Epithelial cell of proximal tubule (primary cell): ENCODE measurements at regions not wholly inside any gene's neighbourhood (a gene's known extent, or its start where the extent isn't known, plus 50 kb on each side); places are given as distances from the start of the nearest gene placed in this dataset.

ENCODE experiments used
- DNase-seq: peaks from one replicate; pipeline ENCODE4 v3.0.0-alpha.2; 2011; ENCODE audit warnings: low read depth
- H3K4me3 ChIP-seq: 2 replicates; pipeline ENCODE4 v1.5.1; 2011; ENCODE audit warnings: low read depth, mild to moderate bottlenecking, low read length
- TF ChIP-seq, protein P1 (sequence below): conservative IDR thresholded peaks from 2 replicates; pipeline ENCODE4 v1.5.1; 2012; ENCODE audit warnings: low read depth, mild to moderate bottlenecking, low read length

DNA sequence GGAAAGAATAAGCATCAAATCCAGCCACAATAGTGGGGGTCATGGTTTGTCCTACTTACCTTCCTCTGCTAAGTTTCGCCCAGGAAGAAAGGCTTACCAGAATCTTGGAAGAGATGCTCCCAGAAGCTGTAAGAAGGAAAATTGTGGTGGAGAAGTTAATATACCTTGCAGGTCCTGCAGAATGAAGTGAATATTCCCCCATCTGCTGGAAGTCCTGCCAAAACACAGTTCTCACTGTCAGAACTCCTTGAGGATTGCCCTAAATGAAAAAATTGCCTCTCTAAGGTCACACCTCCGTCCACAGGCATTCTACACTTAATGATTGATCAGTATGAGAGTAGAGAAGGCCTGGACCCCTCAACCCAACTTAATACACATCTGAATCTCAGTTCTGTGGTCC lies 78.4 kb upstream of the RGS21 start:
- TF ChIP-seq, protein P1, sequence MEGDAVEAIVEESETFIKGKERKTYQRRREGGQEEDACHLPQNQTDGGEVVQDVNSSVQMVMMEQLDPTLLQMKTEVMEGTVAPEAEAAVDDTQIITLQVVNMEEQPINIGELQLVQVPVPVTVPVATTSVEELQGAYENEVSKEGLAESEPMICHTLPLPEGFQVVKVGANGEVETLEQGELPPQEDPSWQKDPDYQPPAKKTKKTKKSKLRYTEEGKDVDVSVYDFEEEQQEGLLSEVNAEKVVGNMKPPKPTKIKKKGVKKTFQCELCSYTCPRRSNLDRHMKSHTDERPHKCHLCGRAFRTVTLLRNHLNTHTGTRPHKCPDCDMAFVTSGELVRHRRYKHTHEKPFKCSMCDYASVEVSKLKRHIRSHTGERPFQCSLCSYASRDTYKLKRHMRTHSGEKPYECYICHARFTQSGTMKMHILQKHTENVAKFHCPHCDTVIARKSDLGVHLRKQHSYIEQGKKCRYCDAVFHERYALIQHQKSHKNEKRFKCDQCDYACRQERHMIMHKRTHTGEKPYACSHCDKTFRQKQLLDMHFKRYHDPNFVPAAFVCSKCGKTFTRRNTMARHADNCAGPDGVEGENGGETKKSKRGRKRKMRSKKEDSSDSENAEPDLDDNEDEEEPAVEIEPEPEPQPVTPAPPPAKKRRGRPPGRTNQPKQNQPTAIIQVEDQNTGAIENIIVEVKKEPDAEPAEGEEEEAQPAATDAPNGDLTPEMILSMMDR = no peak

DNA sequence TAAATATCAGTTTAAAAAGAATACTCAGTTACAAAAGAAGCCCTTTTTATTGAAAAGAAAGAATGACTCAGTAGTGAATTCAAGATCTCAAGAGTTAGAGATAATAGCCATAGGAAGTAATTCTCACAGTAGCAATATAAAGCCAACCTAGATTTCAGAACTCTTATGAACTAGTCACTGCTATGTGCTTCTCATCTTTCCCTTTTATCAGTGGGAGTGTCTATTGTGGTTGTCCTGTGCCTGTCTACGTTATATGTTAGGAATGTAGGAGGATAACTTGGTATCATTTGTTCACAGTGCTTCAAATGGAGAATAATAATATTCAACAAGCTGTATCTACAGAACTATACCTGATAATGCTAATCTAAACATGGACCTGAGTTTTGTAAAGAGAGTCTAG lies 73.1 kb upstream of the RGS21 start:
- TF ChIP-seq, protein P1 = no peak
- DNase-seq = no peak
- H3K4me3 ChIP-seq = no peak overlapping the region

More for the DNA sequence above, 78.4 kb upstream of the RGS21 start:
- no peak for DNase-seq
- no peak overlapping the region for H3K4me3 ChIP-seq

DNA sequence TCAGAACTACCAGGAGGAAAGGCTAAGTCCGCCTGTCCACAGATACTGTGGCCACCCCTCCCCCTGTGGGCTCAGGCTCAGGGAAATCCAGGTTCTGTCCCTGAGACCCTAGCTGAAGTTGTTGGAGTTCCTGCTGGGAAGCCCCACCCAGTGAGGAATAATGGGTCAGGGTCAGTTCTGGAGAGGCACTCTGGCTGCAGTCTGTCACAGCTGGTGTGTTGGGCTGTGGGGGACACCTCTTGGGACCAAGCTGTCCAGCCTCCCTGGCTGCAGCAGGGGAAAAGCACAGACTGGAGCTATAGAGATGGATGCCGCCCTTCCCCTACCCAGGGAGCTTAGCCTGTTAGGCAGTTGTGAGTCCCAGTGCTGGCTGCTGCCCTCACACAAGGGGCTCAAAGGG lies 65.1 kb upstream of the RGS21 start:
- no peak for DNase-seq
- H3K4me3 ChIP-seq = no peak overlapping the region
- TF ChIP-seq, protein P1 = no peak

DNA sequence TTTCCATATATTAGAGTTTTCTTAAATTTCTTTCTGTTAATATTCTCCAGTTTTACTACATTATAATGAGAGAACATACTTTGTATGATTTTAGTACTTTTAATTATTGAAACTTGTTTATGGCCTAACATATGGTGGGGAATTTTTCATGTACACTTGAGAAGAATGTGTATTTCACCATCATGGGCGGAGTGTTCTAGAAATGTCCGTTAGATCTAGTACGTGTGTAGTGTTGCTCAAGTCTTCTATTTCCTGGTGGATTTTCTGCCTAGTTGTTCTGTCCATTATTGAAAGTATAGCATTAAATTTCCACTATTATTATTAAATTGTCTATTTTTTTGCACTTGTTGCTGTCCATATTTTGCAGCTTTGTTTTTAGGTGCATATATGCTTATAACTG lies 64.0 kb upstream of the RGS21 start:
- DNase-seq = no peak
- TF ChIP-seq, protein P1 = no peak
- H3K4me3 ChIP-seq = no peak overlapping the region

DNA sequence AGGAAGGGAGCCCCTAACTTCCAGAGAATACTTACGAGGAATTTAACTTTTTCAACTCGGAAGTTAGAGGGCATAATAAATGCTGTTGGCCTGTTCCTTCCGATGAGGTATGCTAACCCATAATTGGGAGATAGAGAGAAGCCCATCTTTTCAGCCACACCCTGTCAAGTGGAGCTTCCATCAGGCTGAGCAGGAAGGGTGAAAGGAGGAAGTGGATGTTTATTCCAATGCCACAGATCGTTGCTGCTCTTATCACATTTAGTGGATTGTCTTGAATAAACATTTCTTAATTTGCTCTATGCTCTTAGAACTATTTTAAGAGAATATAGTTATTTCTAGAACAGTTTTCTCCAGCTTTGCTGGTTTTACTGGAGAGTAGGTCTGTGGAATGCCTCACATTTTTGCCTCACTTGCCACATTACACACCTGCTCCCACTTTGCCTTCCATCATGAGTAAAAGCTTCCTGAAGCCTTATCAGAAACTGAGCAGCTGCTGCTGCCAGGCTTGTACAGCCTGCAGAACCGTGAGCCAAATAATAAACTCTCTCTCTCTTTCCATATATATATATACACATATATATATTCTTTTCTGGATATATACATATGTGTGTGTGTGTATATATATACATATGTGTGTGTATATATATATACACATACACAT lies 60.0 kb upstream of the RGS21 start:
- DNase-seq = no peak
- TF ChIP-seq, protein P1 = no peak
- no peak overlapping the region for H3K4me3 ChIP-seq

DNA sequence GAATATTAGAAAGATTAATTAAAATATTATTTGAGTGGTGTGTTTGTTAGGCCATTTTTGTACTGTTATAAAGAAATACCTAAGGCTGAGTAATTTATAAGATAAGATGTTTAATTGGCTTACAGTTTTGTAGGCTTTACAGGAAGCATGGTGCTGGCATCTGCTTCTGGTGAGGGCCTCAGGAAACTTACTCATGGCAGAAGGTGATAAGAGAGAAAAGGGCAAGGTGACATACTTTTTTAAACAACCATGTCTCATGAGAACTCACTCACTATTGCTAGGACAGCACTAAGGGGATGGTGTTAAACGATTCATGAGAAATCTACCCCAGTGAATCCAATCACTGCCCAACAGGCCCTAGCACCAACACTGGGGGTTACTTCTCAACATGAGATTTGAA lies 56.7 kb upstream of the RGS21 start:
- no peak for DNase-seq
- TF ChIP-seq, protein P1 = no peak
- no peak overlapping the region for H3K4me3 ChIP-seq

DNA sequence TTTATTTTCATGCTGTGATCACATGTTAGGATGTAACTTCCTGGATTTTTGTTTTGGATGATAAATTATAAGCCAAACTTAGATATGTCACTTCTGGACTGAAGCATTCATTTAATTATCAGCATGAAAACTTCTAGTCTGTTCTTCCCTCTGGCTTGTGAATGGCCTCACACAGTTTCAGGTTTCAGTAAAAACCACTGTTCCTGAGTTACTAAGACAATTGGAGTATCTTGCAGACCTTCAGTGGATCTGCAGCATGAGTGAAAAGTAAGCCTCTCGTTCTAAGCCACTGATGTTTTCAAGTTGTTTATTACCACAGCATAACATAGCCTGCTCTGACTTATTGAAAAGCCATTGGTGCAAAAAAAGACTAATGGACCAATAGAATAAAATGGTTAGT lies 55.3 kb upstream of the RGS21 start:
- DNase-seq = no peak
- H3K4me3 ChIP-seq = no peak overlapping the region
- TF ChIP-seq, protein P1 = no peak
